ENCODE measurements at regions not wholly inside any gene's neighbourhood (a gene's known extent, or its start where the extent isn't known, plus 50 kb on each side); places are given as distances from the start of the nearest gene placed in this dataset.
"Not testable (repeated sequence)": the region's sequence is repeated elsewhere in the genome, so short reads cannot be mapped to it uniquely, and the experiment has no call there.

DNA sequence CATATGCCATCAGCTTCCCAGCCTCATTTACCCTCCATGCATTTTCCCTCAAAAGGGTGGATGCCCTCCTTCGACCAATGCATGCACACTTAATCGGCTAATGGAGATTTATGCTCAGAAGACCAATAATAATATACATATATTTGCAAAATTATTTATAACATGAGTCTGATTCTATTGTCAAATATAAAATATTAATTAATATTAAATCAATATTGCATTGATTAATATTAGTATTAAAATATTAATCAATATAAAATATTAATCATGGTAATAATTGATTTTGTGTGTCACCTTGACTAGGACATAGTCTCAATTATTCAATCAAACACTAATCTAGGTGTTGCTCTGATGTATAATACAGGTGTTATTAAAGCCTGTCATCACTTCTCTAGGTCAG lies 1282.5 kb downstream of the TMEM121 start:
- no peaks in the 10 kb centered on the region for H3K36me3 ChIP-seq
- no peak overlapping the region for H3K4me3 ChIP-seq
- peaks cover 0 to 28% (median 0%) of the 10 kb centered on the region in 3 donors for H3K27me3 ChIP-seq
- TF ChIP-seq POLR2AphosphoS5 (IDR thresholded peaks at IDR 0.05) = no peak
- TF ChIP-seq POLR2A (IDR thresholded peaks at IDR 0.05) = no peak
- no peak for TF ChIP-seq EP300 (IDR thresholded peaks at IDR 0.05)
- TF ChIP-seq, protein P1, sequence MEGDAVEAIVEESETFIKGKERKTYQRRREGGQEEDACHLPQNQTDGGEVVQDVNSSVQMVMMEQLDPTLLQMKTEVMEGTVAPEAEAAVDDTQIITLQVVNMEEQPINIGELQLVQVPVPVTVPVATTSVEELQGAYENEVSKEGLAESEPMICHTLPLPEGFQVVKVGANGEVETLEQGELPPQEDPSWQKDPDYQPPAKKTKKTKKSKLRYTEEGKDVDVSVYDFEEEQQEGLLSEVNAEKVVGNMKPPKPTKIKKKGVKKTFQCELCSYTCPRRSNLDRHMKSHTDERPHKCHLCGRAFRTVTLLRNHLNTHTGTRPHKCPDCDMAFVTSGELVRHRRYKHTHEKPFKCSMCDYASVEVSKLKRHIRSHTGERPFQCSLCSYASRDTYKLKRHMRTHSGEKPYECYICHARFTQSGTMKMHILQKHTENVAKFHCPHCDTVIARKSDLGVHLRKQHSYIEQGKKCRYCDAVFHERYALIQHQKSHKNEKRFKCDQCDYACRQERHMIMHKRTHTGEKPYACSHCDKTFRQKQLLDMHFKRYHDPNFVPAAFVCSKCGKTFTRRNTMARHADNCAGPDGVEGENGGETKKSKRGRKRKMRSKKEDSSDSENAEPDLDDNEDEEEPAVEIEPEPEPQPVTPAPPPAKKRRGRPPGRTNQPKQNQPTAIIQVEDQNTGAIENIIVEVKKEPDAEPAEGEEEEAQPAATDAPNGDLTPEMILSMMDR (IDR thresholded peaks at IDR 0.05) = no peak
- intact Hi-C loops (cut with DNase I; ENCODE audit: low total_unique reads) = no loop called here
- no peaks in the 10 kb centered on the region for H3K9me3 ChIP-seq
- H3K4me1 ChIP-seq = no peaks in the 10 kb centered on the region
- WGBS, 5 donors = 78 to 87% (median 85%) methylated on average over 2 of the region's 2 CpGs
- no peak overlapping the region for H3K27ac ChIP-seq
- DNase-seq = no peak

DNA sequence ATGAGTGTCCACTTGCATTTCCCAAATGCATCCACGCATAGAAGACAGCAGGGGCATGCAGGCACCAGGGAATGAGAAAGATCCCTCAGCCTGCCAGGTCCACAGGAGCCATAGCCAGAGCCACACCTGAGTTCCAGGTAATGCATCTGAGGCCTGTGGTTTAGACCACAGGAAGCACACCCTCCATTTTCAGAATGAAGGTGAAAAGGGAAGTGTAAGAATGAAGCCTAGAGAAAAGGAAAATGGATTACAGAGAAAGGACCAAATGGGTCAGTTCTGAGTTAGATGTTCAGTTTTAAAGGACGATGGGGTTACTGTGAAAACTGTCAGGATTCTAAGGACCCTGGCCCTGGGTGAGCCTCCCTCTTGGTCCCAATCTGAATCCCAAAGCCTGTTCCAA lies 1283.2 kb downstream of the TMEM121 start:
- no peaks in the 10 kb centered on the region for H3K9me3 ChIP-seq
- no peaks in the 10 kb centered on the region for H3K36me3 ChIP-seq
- TF ChIP-seq EP300 (IDR thresholded peaks at IDR 0.05) (no peak), POLR2AphosphoS5 (IDR thresholded peaks at IDR 0.05) (no peak), POLR2A (IDR thresholded peaks at IDR 0.05) (no peak)
- TF ChIP-seq, protein P1 (IDR thresholded peaks at IDR 0.05) = no peak
- H3K27me3 ChIP-seq = peaks cover 0 to 23% (median 0%) of the 10 kb centered on the region in 3 donors
- H3K4me1 ChIP-seq = no peaks in the 10 kb centered on the region
- intact Hi-C loops (cut with DNase I; ENCODE audit: low total_unique reads) = no loop called here
- 34 to 67% (median 60%) methylated on average over 2 of the region's 2 CpGs for WGBS, 5 donors
- H3K27ac ChIP-seq = no peak overlapping the region
- no peak overlapping the region for H3K4me3 ChIP-seq
- no peak for DNase-seq

DNA sequence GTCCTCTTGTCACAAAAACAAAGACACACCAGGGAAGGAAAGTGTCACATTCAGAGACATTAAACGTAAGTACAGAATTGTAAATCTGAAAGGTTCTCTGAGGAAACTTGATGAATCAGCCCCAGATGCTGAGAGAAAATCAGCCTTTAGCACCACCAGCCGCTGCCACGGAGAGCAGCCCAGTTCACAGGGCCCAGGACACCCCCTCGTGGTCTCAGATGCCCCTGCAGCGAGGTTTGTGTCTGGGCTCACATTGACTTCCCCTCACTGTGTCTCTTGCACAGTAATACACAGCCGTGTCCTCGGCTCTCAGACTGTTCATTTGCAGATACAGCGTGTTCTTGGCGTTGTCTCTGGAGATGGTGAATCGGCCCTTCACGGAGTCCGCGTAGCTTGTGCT lies 1283.8 kb downstream of the TMEM121 start:
- H3K27ac ChIP-seq; H3K4me3 ChIP-seq; H3K9me3 ChIP-seq; H3K4me1 ChIP-seq; H3K36me3 ChIP-seq; DNase-seq; intact Hi-C loops (cut with DNase I; ENCODE audit: low total_unique reads): not testable (repeated sequence)
- H3K27me3 ChIP-seq = peaks cover 0 to 22% (median 0%) of the 10 kb centered on the region in 3 donors
- 66 to 79% (median 73%) methylated on average over 12 to 13 of the region's 13 CpGs for WGBS, 5 donors

DNA sequence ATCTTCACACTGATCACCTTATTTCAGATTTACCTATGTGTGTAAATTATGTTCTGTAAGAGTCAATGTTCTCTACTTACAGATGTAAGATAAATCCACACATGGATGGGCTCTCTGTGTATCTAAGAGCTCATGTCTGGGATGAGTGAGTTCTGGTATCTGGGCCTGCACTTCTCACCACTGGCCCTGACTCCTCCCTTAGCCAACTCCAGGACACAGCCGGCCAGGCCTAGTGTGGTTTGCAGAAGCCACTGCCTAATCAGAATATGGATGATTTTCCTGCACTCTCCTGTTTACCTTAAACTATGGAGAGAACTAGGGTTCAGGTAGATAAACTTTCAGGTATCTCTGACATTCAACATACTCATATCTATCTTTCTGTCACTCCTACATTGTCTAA lies 1284.8 kb downstream of the TMEM121 start:
- no peak for DNase-seq
- Histone ChIP-seq H3K9me3 (no peaks in the 10 kb centered on the region), H3K4me3 (no peak overlapping the region), H3K27ac (no peak overlapping the region), H3K27me3 (peaks cover 0 to 22% (median 0%) of the 10 kb centered on the region in 3 donors), H3K4me1 (no peaks in the 10 kb centered on the region), H3K36me3 (no peaks in the 10 kb centered on the region)
- TF ChIP-seq, protein P1 (IDR thresholded peaks at IDR 0.05) = no peak
- TF ChIP-seq EP300 (IDR thresholded peaks at IDR 0.05) = no peak
- no peak for TF ChIP-seq POLR2A (IDR thresholded peaks at IDR 0.05)
- TF ChIP-seq POLR2AphosphoS5 (IDR thresholded peaks at IDR 0.05) = no peak
- WGBS, 5 donors = 41 to 73% (median 64%) methylated on average over 1 of the region's 1 CpG
- intact Hi-C loops (cut with DNase I; ENCODE audit: low total_unique reads) = no loop called here

DNA sequence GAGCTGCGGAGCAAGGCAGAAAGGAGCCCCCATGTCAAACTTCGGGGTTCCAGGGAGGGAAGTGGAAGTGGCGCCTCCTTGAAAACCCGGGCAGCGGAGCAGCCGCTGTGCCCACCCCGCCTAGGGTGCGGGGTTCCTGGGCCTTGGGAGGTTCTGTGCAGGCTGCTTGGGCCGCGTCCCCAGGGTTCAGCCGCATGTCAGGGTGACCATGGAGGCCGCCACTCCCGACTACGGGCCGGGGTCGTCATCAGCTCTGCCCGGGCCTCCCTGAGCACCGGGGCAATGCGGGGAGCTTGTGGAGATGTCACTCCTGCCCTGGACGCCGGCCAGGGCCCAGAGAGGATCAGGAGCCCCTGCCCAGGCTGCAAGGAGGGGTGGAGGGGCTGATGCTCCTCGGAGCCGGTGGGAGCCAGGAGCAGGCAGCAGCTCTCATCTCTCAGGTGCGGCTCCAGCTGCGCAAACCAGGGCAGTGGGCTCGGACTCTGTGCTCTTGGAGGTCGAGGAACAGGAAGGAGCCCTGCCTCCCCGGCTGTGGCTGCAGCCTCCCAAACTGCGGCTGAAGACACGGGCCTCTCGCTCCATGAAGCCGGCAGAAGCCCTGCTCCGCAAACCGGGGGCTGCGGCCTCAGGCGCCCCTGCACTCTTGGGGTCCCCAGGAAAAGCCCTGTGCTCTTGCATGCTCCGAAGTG lies 1286.5 kb downstream of the TMEM121 start:
- TF ChIP-seq POLR2A (IDR thresholded peaks at IDR 0.05) (no peak), EP300 (IDR thresholded peaks at IDR 0.05) (no peak), POLR2AphosphoS5 (IDR thresholded peaks at IDR 0.05) (no peak)
- TF ChIP-seq, protein P1 (IDR thresholded peaks at IDR 0.05) = no peak
- Histone ChIP-seq H3K27me3 (peaks cover 0 to 21% (median 0%) of the 10 kb centered on the region in 3 donors), H3K4me3 (no peak overlapping the region), H3K27ac (no peak overlapping the region), H3K36me3 (no peaks in the 10 kb centered on the region), H3K9me3 (no peaks in the 10 kb centered on the region), H3K4me1 (no peaks in the 10 kb centered on the region)
- WGBS, 5 donors = 75 to 90% (median 88%) methylated on average over 14 to 37 of the region's 37 CpGs
- no peak for DNase-seq
- intact Hi-C loops (cut with DNase I; ENCODE audit: low total_unique reads) = no loop called here

Data from stomach (tissue), 8 donors.